ENCODE measurements at regions not wholly inside any gene's neighbourhood (a gene's known extent, or its start where the extent isn't known, plus 50 kb on each side); places are given as distances from the start of the nearest gene placed in this dataset.

- TF ChIP-seq, protein P1, sequence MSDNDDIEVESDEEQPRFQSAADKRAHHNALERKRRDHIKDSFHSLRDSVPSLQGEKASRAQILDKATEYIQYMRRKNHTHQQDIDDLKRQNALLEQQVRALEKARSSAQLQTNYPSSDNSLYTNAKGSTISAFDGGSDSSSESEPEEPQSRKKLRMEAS (IDR thresholded peaks at IDR 0.05) = no peak
- TF ChIP-seq GABPA (IDR thresholded peaks at IDR 0.05 in 1 of 2, conservative IDR thresholded peaks at IDR 0.05 in 1 of 2) = no peak
Observed at GRCh38 chr1:30491831-30492230, 231.6 kb downstream of the MATN1 start.
